Nephron (organoid): ENCODE measurements at regions not wholly inside any gene's neighbourhood (a gene's known extent, or its start where the extent isn't known, plus 50 kb on each side); places are given as distances from the start of the nearest gene placed in this dataset.
A peak's percentile ranks its signal among the peaks of the same experiment; 100 is the strongest.

Experiments
- H3K27ac Mint-ChIP-seq, 3 experiments: 2 replicates each; pipeline ENCODE4 v1.8.0; 2020; ENCODE audit warnings: mixed read lengths in 3 of 3, mild to moderate bottlenecking in 2 of 3, moderate library complexity in 1 of 3
- H3K27me3 Mint-ChIP-seq: 2 replicates; pipeline ENCODE4 v1.8.0; 2021; ENCODE audit warnings: low read depth, mild to moderate bottlenecking, moderate library complexity, mixed read lengths
- H3K36me3 Mint-ChIP-seq: 2 replicates; pipeline ENCODE4 v1.8.0; 2020; ENCODE audit warnings: low read depth, mixed read lengths
- H3K4me1 Mint-ChIP-seq: 2 replicates; pipeline ENCODE4 v1.8.0; 2020; ENCODE audit warnings: mixed read lengths
- H3K4me3 Mint-ChIP-seq, 3 experiments: 2 replicates each; pipeline ENCODE4 v1.8.0; 2020; ENCODE audit warnings: mild to moderate bottlenecking in 3 of 3, mixed read lengths in 3 of 3, moderate library complexity in 2 of 3
- H3K9me3 Mint-ChIP-seq: 2 replicates; pipeline ENCODE4 v1.8.0; 2020; ENCODE audit warnings: mixed read lengths
- CTCF ChIP-seq, 3 experiments: fragments of 200-600 bp; sonication (generic); IDR thresholded peaks; one replicate each; pipeline ENCODE4 v1.5.0; 2021; ENCODE audit warnings: antibody characterized with exemption in 3 of 3; ENCODE audit not compliant: unreplicated experiment in 3 of 3

- peak overlapping the region in 2 of 3 experiments; percentile 33 to 83 for H3K27ac Mint-ChIP-seq
- peaks cover 19% of the 10 kb centered on the region for H3K4me1 Mint-ChIP-seq
- peaks cover 8% of the 10 kb centered on the region for H3K36me3 Mint-ChIP-seq
- peaks cover 8% of the 10 kb centered on the region for H3K27me3 Mint-ChIP-seq
- H3K9me3 Mint-ChIP-seq: peaks cover 21% of the 10 kb centered on the region
- no peak overlapping the region for H3K4me3 Mint-ChIP-seq
- TF ChIP-seq CTCF (IDR thresholded peaks at IDR 0.05; ENCODE audit: unreplicated experiment in 3 of 3): no peak
Observed at GRCh38 chr18:27704736-27705361, 472.1 kb downstream of the CDH2 start.

- H3K4me1 Mint-ChIP-seq: peaks cover 14% of the 10 kb centered on the region
- H3K27ac Mint-ChIP-seq: no peak overlapping the region
- no peaks in the 10 kb centered on the region for H3K36me3 Mint-ChIP-seq
- H3K9me3 Mint-ChIP-seq: no peaks in the 10 kb centered on the region
- H3K4me3 Mint-ChIP-seq: no peak overlapping the region
- peaks cover 12% of the 10 kb centered on the region for H3K27me3 Mint-ChIP-seq
- no peak for TF ChIP-seq CTCF (IDR thresholded peaks at IDR 0.05; ENCODE audit: unreplicated experiment in 3 of 3)
Observed at GRCh38 chr18:27699137-27699536, 477.8 kb downstream of the CDH2 start.

GRCh38 chr18:27696148-27696547 is 480.8 kb downstream of the CDH2 start:
- Mint-ChIP-seq H3K27me3 (peaks cover 9% of the 10 kb centered on the region), H3K4me1 (peaks cover 5% of the 10 kb centered on the region), H3K9me3 (peaks cover 3% of the 10 kb centered on the region), H3K27ac (no peak overlapping the region), H3K36me3 (no peaks in the 10 kb centered on the region), H3K4me3 (no peak overlapping the region)
- TF ChIP-seq CTCF (IDR thresholded peaks at IDR 0.05; ENCODE audit: unreplicated experiment in 3 of 3): no peak

GRCh38 chr18:27695503-27695902 is 481.4 kb downstream of the CDH2 start:
- Mint-ChIP-seq H3K36me3 (no peaks in the 10 kb centered on the region), H3K9me3 (peaks cover 3% of the 10 kb centered on the region), H3K4me3 (no peak overlapping the region), H3K27ac (no peak overlapping the region), H3K27me3 (peaks cover 7% of the 10 kb centered on the region), H3K4me1 (peaks cover 5% of the 10 kb centered on the region)
- no peak for TF ChIP-seq CTCF (IDR thresholded peaks at IDR 0.05; ENCODE audit: unreplicated experiment in 3 of 3)

GRCh38 chr18:27695052-27695451 is 481.9 kb downstream of the CDH2 start:
- peaks cover 3% of the 10 kb centered on the region for H3K9me3 Mint-ChIP-seq
- H3K27me3 Mint-ChIP-seq: peaks cover 5% of the 10 kb centered on the region
- H3K4me3 Mint-ChIP-seq: no peak overlapping the region

More at GRCh38 chr18:27695052-27695451, 481.9 kb downstream of the CDH2 start:
- H3K36me3 Mint-ChIP-seq: no peaks in the 10 kb centered on the region
- H3K4me1 Mint-ChIP-seq: peaks cover 5% of the 10 kb centered on the region
- no peak overlapping the region for H3K27ac Mint-ChIP-seq
- TF ChIP-seq CTCF (IDR thresholded peaks at IDR 0.05; ENCODE audit: unreplicated experiment in 3 of 3): no peak
